Endothelial cell (in vitro differentiated cells): ENCODE measurements at regions not wholly inside any gene's neighbourhood (a gene's known extent, or its start where the extent isn't known, plus 50 kb on each side); places are given as distances from the start of the nearest gene placed in this dataset.
A peak's percentile ranks its signal among the peaks of the same experiment; 100 is the strongest.

Source experiments
- DNase-seq: peaks from one replicate; pipeline ENCODE4 v3.0.0; 2021; ENCODE audit warnings: low spot score
- H3K27ac Mint-ChIP-seq: one replicate; pipeline ENCODE4 v1.8.0; 2021; ENCODE audit warnings: mixed read lengths, inconsistent platforms; ENCODE audit not compliant: unreplicated experiment
- H3K27me3 Mint-ChIP-seq: one replicate; pipeline ENCODE4 v1.8.0; 2021; ENCODE audit warnings: mild to moderate bottlenecking, moderate library complexity, mixed read lengths, inconsistent platforms; ENCODE audit not compliant: unreplicated experiment
- H3K36me3 Mint-ChIP-seq: one replicate; pipeline ENCODE4 v1.8.0; 2021; ENCODE audit warnings: mild to moderate bottlenecking, low read depth, mixed read lengths, inconsistent platforms; ENCODE audit not compliant: unreplicated experiment
- H3K4me1 Mint-ChIP-seq: one replicate; pipeline ENCODE4 v1.8.0; 2021; ENCODE audit warnings: mild to moderate bottlenecking, mixed read lengths, inconsistent platforms; ENCODE audit not compliant: unreplicated experiment
- H3K4me3 Mint-ChIP-seq: one replicate; pipeline ENCODE4 v1.8.0; 2021; ENCODE audit warnings: mild to moderate bottlenecking, mixed read lengths, inconsistent platforms; ENCODE audit not compliant: unreplicated experiment
- H3K9me3 Mint-ChIP-seq: one replicate; pipeline ENCODE4 v1.8.0; 2021; ENCODE audit warnings: mixed read lengths, inconsistent platforms; ENCODE audit not compliant: unreplicated experiment
- CTCF ChIP-seq: fragments of 200-600 bp; sonication (generic); IDR thresholded peaks from one replicate; pipeline ENCODE4 v1.5.0; 2021; ENCODE audit warnings: antibody characterized with exemption; ENCODE audit not compliant: unreplicated experiment

GRCh38 chr10:91344117-91344856 lies 65.9 kb upstream of the HECTD2 start:
- DNase-seq: no peak
- Mint-ChIP-seq H3K27ac (no peak overlapping the region), H3K4me1 (peaks cover 10% of the 10 kb centered on the region), H3K27me3 (no peaks in the 10 kb centered on the region), H3K4me3 (no peak overlapping the region), H3K36me3 (no peaks in the 10 kb centered on the region), H3K9me3 (no peaks in the 10 kb centered on the region)
- TF ChIP-seq CTCF: no peak

GRCh38 chr10:91345716-91346115 lies 64.4 kb upstream of the HECTD2 start:
- Mint-ChIP-seq H3K27ac (no peak overlapping the region), H3K36me3 (no peaks in the 10 kb centered on the region), H3K27me3 (no peaks in the 10 kb centered on the region), H3K4me3 (no peak overlapping the region), H3K4me1 (peaks cover 13% of the 10 kb centered on the region), H3K9me3 (no peaks in the 10 kb centered on the region)
- TF ChIP-seq CTCF: no peak
- DNase-seq: no peak

- DNase-seq: no peak
- H3K36me3 Mint-ChIP-seq: no peaks in the 10 kb centered on the region
- TF ChIP-seq CTCF: no peak
- H3K4me1 Mint-ChIP-seq: peaks cover 9% of the 10 kb centered on the region
- H3K27me3 Mint-ChIP-seq: no peaks in the 10 kb centered on the region
- H3K9me3 Mint-ChIP-seq: no peaks in the 10 kb centered on the region
- H3K4me3 Mint-ChIP-seq: no peak overlapping the region
- no peak overlapping the region for H3K27ac Mint-ChIP-seq
These were observed 62.6 kb upstream of the HECTD2 start for GRCh38 chr10:91347529-91347928.

- peak overlapping the region; percentile 13 for H3K27ac Mint-ChIP-seq
- H3K9me3 Mint-ChIP-seq: no peaks in the 10 kb centered on the region
- H3K4me1 Mint-ChIP-seq: peaks cover 9% of the 10 kb centered on the region
- H3K36me3 Mint-ChIP-seq: no peaks in the 10 kb centered on the region
- no peaks in the 10 kb centered on the region for H3K27me3 Mint-ChIP-seq
- DNase-seq: peak; percentile 17
- no peak overlapping the region for H3K4me3 Mint-ChIP-seq
- no peak for TF ChIP-seq CTCF
These were observed 60.8 kb upstream of the HECTD2 start for GRCh38 chr10:91349381-91349780.

GRCh38 chr10:91350651-91351081 lies 59.5 kb upstream of the HECTD2 start:
- Mint-ChIP-seq H3K4me3 (no peak overlapping the region), H3K27ac (no peak overlapping the region), H3K4me1 (peaks cover 9% of the 10 kb centered on the region), H3K36me3 (no peaks in the 10 kb centered on the region), H3K9me3 (no peaks in the 10 kb centered on the region), H3K27me3 (no peaks in the 10 kb centered on the region)
- DNase-seq: no peak
- no peak for TF ChIP-seq CTCF
